Neural cell (in vitro differentiated cells): ENCODE measurements at regions not wholly inside any gene's neighbourhood (a gene's known extent, or its start where the extent isn't known, plus 50 kb on each side); places are given as distances from the start of the nearest gene placed in this dataset.

Experiments used
- CTCF ChIP-seq: fragments of 450-650 bp; IDR thresholded peaks from 2 replicates; pipeline ENCODE4 v1.5.1; 2014; ENCODE audit warnings: antibody characterized with exemption, mild to moderate bottlenecking, moderate library complexity; ENCODE audit not compliant: poor library complexity, severe bottlenecking
- EP300 ChIP-seq: fragments of 450-650 bp; conservative IDR thresholded peaks from 2 replicates; pipeline ENCODE4 v1.6.1; 2014; ENCODE audit warnings: antibody characterized with exemption, mild to moderate bottlenecking, moderate library complexity; ENCODE audit not compliant: poor library complexity, severe bottlenecking
- EZH2 ChIP-seq: fragments of 200-600, 300-800 bp; shearing (Covaris generic), sonication (generic); IDR thresholded peaks from 2 replicates; pipeline ENCODE4 v1.6.1; 2014; ENCODE audit warnings: antibody characterized with exemption, low read length, borderline replicate concordance, mild to moderate bottlenecking; ENCODE audit not compliant: insufficient read depth, poor library complexity, severe bottlenecking
- POLR2AphosphoS5 ChIP-seq: IDR thresholded peaks from 2 replicates; pipeline ENCODE4 v1.6.1; 2012
- REST ChIP-seq: IDR thresholded peaks from 2 replicates; pipeline ENCODE4 v1.6.1; 2012; ENCODE audit warnings: borderline replicate concordance

GRCh38 chr7:140232957-140233917, 56.5 kb upstream of the KDM7A start:
- no peak for TF ChIP-seq CTCF
- no peak for TF ChIP-seq POLR2AphosphoS5
- TF ChIP-seq EZH2, result no peak
- no peak for TF ChIP-seq REST
- TF ChIP-seq EP300, result no peak
